ENCODE measurements at regions not wholly inside any gene's neighbourhood (a gene's known extent, or its start where the extent isn't known, plus 50 kb on each side); places are given as distances from the start of the nearest gene placed in this dataset.

DNA sequence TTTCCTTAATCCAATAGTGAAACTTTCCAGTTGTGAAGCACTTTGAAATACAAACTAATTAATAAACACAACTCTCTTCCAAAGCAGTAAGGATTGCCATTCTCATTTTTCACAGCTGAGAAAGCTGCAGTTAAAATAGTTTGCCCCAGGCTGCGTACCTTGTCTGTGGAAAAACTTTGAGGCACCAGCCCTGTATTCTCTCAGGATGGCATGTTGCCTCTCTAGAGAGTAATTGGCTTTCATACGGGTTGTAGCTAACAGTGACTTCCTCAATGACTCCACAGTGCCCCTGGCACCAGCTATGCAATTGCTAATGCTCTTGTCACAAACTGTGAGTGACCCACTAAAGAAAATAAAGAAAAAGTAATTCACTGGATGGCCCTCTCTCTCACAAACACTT lies 345.7 kb downstream of the MTX2 start:
- DNase-seq, result no peak
- Histone ChIP-seq H3K4me3 (no peak overlapping the region), H3K27me3 (no peaks in the 10 kb centered on the region), H3K36me3 (no peaks in the 10 kb centered on the region), H3K9me3 (no peaks in the 10 kb centered on the region), H3K27ac (no peak overlapping the region), H3K4me1 (no peaks in the 10 kb centered on the region)
- intact Hi-C loops (cut with DNase I; ENCODE audit: low total_unique reads) (no loop called here), in situ Hi-C loops (cut with MboI; ENCODE audit: low sequenced_read_pairs in 4 of 4) (no loop called here)
- no peak for ATAC-seq
- no peak for TF ChIP-seq POLR2A (IDR thresholded peaks at IDR 0.05)
- TF ChIP-seq, protein P1, sequence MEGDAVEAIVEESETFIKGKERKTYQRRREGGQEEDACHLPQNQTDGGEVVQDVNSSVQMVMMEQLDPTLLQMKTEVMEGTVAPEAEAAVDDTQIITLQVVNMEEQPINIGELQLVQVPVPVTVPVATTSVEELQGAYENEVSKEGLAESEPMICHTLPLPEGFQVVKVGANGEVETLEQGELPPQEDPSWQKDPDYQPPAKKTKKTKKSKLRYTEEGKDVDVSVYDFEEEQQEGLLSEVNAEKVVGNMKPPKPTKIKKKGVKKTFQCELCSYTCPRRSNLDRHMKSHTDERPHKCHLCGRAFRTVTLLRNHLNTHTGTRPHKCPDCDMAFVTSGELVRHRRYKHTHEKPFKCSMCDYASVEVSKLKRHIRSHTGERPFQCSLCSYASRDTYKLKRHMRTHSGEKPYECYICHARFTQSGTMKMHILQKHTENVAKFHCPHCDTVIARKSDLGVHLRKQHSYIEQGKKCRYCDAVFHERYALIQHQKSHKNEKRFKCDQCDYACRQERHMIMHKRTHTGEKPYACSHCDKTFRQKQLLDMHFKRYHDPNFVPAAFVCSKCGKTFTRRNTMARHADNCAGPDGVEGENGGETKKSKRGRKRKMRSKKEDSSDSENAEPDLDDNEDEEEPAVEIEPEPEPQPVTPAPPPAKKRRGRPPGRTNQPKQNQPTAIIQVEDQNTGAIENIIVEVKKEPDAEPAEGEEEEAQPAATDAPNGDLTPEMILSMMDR (IDR thresholded peaks at IDR 0.05 in 4 of 5, conservative IDR thresholded peaks at IDR 0.05 in 1 of 5), result no peak

DNA sequence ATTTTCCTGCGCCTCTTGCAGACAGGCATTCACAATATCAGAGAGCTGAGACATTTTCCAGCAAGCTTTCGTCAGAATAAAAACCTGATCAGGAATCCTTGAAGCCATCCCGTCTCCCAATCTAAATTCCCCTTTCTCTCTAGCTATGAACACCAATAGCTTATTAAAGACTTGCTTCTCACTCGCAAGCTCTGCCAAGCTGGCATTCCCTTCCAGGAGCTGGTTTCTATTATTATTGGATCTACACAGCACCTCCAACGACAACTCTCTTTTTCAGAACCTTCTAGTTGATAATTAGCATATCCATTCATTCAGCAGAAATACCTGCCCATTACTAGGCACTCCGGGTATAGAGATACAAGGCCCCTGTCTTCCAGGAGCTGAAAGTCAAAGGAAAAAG lies 350.3 kb downstream of the MTX2 start:
- in situ Hi-C loops (cut with MboI; ENCODE audit: low sequenced_read_pairs in 4 of 4), result no loop called here
- Histone ChIP-seq H3K4me1 (no peaks in the 10 kb centered on the region), H3K36me3 (no peaks in the 10 kb centered on the region), H3K4me3 (no peak overlapping the region), H3K27me3 (no peaks in the 10 kb centered on the region), H3K27ac (no peak overlapping the region), H3K9me3 (no peaks in the 10 kb centered on the region)
- no peak for TF ChIP-seq POLR2A (IDR thresholded peaks at IDR 0.05)
- TF ChIP-seq, protein P1 (IDR thresholded peaks at IDR 0.05 in 4 of 5, conservative IDR thresholded peaks at IDR 0.05 in 1 of 5), result no peak
- DNase-seq (no peak), ATAC-seq (no peak)
- intact Hi-C loops (cut with DNase I; ENCODE audit: low total_unique reads), result no loop called here

GRCh38 chr2:176621350-176621749 lies 352.1 kb downstream of the MTX2 start:
- Histone ChIP-seq H3K27me3 (no peaks in the 10 kb centered on the region), H3K4me3 (no peak overlapping the region), H3K27ac (no peak overlapping the region), H3K36me3 (no peaks in the 10 kb centered on the region), H3K4me1 (no peaks in the 10 kb centered on the region), H3K9me3 (no peaks in the 10 kb centered on the region)
- in situ Hi-C loops (cut with MboI; ENCODE audit: low sequenced_read_pairs in 4 of 4), result no loop called here
- intact Hi-C loops (cut with DNase I; ENCODE audit: low total_unique reads), result no loop called here
- TF ChIP-seq, protein P1 (IDR thresholded peaks at IDR 0.05 in 4 of 5, conservative IDR thresholded peaks at IDR 0.05 in 1 of 5), result no peak
- TF ChIP-seq POLR2A (IDR thresholded peaks at IDR 0.05), result no peak
- ATAC-seq (no peak), DNase-seq (no peak)

DNA sequence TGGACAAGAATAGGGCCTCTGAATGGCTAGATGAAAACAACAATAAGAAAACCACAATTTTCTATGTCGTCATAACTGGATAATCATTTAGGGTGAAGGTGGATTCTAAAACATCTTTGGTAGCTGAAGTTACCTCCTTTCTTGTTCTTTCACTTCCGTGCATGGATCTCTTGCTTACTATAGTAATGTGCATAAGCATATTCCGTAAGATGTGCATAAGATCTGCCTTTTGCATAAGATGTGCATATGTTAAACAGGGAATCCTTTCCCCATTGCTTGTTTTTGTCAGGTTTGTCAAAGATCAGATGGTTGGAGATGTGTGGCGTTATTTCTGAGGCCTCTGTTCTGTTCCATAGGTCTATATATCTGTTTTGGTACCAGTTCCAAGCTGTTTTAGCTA lies 353.6 kb downstream of the MTX2 start:
- H3K27ac ChIP-seq, result no peak overlapping the region
- no peaks in the 10 kb centered on the region for H3K4me1 ChIP-seq
- ATAC-seq, result no peak
- no peaks in the 10 kb centered on the region for H3K9me3 ChIP-seq
- TF ChIP-seq, protein P1 (IDR thresholded peaks at IDR 0.05 in 4 of 5, conservative IDR thresholded peaks at IDR 0.05 in 1 of 5), result no peak
- H3K36me3 ChIP-seq, result no peaks in the 10 kb centered on the region
- intact Hi-C loops (cut with DNase I; ENCODE audit: low total_unique reads) (no loop called here), in situ Hi-C loops (cut with MboI; ENCODE audit: low sequenced_read_pairs in 4 of 4) (no loop called here)
- DNase-seq, result no peak
- H3K4me3 ChIP-seq, result no peak overlapping the region
- no peaks in the 10 kb centered on the region for H3K27me3 ChIP-seq

DNA sequence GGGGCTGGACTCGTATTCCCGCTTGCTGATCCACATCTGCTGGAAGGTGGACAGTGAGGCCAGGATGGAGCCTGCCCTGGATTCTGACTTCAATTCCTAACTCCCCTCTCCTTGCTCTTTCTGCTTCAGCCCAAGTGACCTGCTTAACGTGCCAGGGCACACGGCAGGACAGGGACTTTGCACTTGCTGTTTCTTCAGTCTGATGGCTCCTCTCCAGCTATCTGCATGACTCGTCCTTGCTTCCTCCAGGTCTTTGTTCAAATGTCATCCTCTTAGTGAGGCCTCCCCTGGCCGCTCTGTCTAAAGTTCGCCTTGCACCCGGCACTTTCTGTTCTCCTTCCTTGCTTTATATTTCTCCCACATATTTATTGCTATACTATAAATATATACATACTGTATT lies 357.6 kb downstream of the MTX2 start:
- intact Hi-C loops (cut with DNase I; ENCODE audit: low total_unique reads), result no loop called here
- H3K9me3 ChIP-seq, result no peaks in the 10 kb centered on the region
- DNase-seq, result no peak
- H3K27ac ChIP-seq, result no peak overlapping the region
- H3K4me1 ChIP-seq, result no peaks in the 10 kb centered on the region
- in situ Hi-C loops (cut with MboI; ENCODE audit: low sequenced_read_pairs in 4 of 4), result loop anchor here in 1 of 4 donors (25.0 kb wide), 1 partner anchor 164 kb away; no protein-coding TSS in a partner anchor
- ATAC-seq, result no peak
- no peaks in the 10 kb centered on the region for H3K27me3 ChIP-seq
- no peak for TF ChIP-seq POLR2A (IDR thresholded peaks at IDR 0.05)
- TF ChIP-seq, protein P1 (IDR thresholded peaks at IDR 0.05 in 4 of 5, conservative IDR thresholded peaks at IDR 0.05 in 1 of 5), result no peak
- no peaks in the 10 kb centered on the region for H3K36me3 ChIP-seq
- H3K4me3 ChIP-seq, result no peak overlapping the region
